UCSD-AML1 (cell line): ENCODE measurements at regions not wholly inside any gene's neighbourhood (a gene's known extent, or its start where the extent isn't known, plus 50 kb on each side); places are given as distances from the start of the nearest gene placed in this dataset.
"Not testable (repeated sequence)": the region's sequence is repeated elsewhere in the genome, so short reads cannot be mapped to it uniquely, and the experiment has no call there.

Experiments
- DNase-seq: peaks from one replicate; lab custom pipeline; 2025; ENCODE audit not compliant: unreplicated experiment; lab: John Stamatoyannopoulos, UW

- DNase-seq = no peak
These were observed 85.2 kb upstream of the HNMT start for GRCh38 chr2:137879121-137879520.

- no peak for DNase-seq
These were observed 82.6 kb upstream of the HNMT start for GRCh38 chr2:137881711-137882110.

- DNase-seq = no peak
These were observed 78.0 kb upstream of the HNMT start for GRCh38 chr2:137886083-137886831.

- DNase-seq = peak; percentile 16
These were observed 75.4 kb upstream of the HNMT start for GRCh38 chr2:137888845-137889244.

- no peak for DNase-seq
These were observed 71.5 kb upstream of the HNMT start for GRCh38 chr2:137892739-137893138.

GRCh38 chr2:137893145-137893544, 71.1 kb upstream of the HNMT start:
- no peak for DNase-seq

- no peak for DNase-seq
These were observed 67.8 kb upstream of the HNMT start for GRCh38 chr2:137896467-137896866.

GRCh38 chr2:137897082-137897481, 67.2 kb upstream of the HNMT start:
- DNase-seq = no peak

- DNase-seq = no peak
These were observed 63.7 kb upstream of the HNMT start for GRCh38 chr2:137900421-137901141.

- no peak for DNase-seq
These were observed 53.6 kb upstream of the HNMT start for GRCh38 chr2:137910641-137911040.

- no peak for DNase-seq
These were observed 51.9 kb upstream of the HNMT start for GRCh38 chr2:137912371-137912770.

GRCh38 chr2:137913169-137913568, 51.1 kb upstream of the HNMT start:
- DNase-seq = no peak

GRCh38 chr2:137913648-137914047, 50.6 kb upstream of the HNMT start:
- DNase-seq = not testable (repeated sequence)
